Stomach (tissue), 8 donors: ENCODE measurements at regions not wholly inside any gene's neighbourhood (a gene's known extent, or its start where the extent isn't known, plus 50 kb on each side); places are given as distances from the start of the nearest gene placed in this dataset.

Source experiments
- DNase-seq, 2 donors: peaks; one replicate each; pipeline versions ENCODE4 v3.0.0 to v3.0.0-alpha.2; 2013 to 2019
- H3K27ac ChIP-seq, 5 donors: fragments of 200-600 bp in 4 of 5; sonication (generic) in 4 of 5; one replicate each; pipeline ENCODE4 v1.5.1; 2013 to 2019; ENCODE audit warnings: mild to moderate bottlenecking in 1 of 5, moderate library complexity in 1 of 5
- H3K27me3 ChIP-seq, 3 donors: fragments of 200-600 bp; sonication (generic); one replicate each; pipeline ENCODE4 v1.5.1; 2017 to 2019; ENCODE audit warnings: mixed run types in 1 of 3
- H3K36me3 ChIP-seq, 4 donors: fragments of 200-600 bp; sonication (generic); 1 replicate in 3 of 4; 2 replicates in 1 of 4; pipeline ENCODE4 v1.5.1; 2016 to 2019
- H3K4me1 ChIP-seq, 4 donors: fragments of 200-600 bp; sonication (generic); one replicate each; pipeline ENCODE4 v1.5.1; 2016 to 2019
- H3K4me3 ChIP-seq, 4 donors: fragments of 200-600 bp; sonication (generic) in 3 of 4; one replicate each; pipeline ENCODE4 v1.5.1; 2016 to 2019; ENCODE audit warnings: mild to moderate bottlenecking in 1 of 4
- H3K9me3 ChIP-seq, 4 donors: fragments of 200-600 bp; sonication (generic); one replicate each; pipeline ENCODE4 v1.5.1; 2016 to 2019
- EP300 ChIP-seq: sonication (generic); formaldehyde crosslinking; IDR thresholded peaks from one replicate; pipeline ENCODE4 v1.6.1; 2017; ENCODE audit warnings: antibody characterized with exemption
- POLR2A ChIP-seq, 4 donors: fragments of 450-650 bp; IDR thresholded peaks; one replicate each; pipeline ENCODE4 v1.6.1; 2016; ENCODE audit warnings: antibody characterized with exemption in 4 of 4, control low read depth in 2 of 4, mild to moderate bottlenecking in 1 of 4, moderate library complexity in 1 of 4
- POLR2AphosphoS5 ChIP-seq, 3 donors: sonication (generic); formaldehyde crosslinking; IDR thresholded peaks; one replicate each; pipeline ENCODE4 v1.6.1; 2016; ENCODE audit warnings: antibody characterized with exemption in 3 of 3
- WGBS, 5 donors: extraction: QIAGEN DNeasy Blood & Tissue Kit in 3 of 5; methylation state at CpG; one replicate each; pipeline versions ENCODE4 v1.1.5 to v1.1.7; 2013 to 2018; 5-methylcytosine and 5-hydroxymethylcytosine counted together
- intact Hi-C: fragments of 100-400 bp; cut with DNase I; formaldehyde crosslinking; loops from one replicate; pipeline ENCODE4 v1.15.1; 2023; ENCODE audit warnings: low total_unique reads
- TF ChIP-seq, protein P1 (sequence below), 7 experiments: fragments of 450-650 bp in 4 of 7; fragments of 200-600 bp in 3 of 7; sonication (generic) in 3 of 7; IDR thresholded peaks; one replicate each; pipeline ENCODE4 v1.5.1; 2016 to 2019; ENCODE audit warnings: antibody characterized with exemption in 7 of 7, control low read depth in 2 of 7, mild to moderate bottlenecking in 1 of 7
- donor health status: healthy with polysubstance abuse.
- donor health status: Bipolar disorder and iron deficiency.
- donor health status: healthy.

DNA sequence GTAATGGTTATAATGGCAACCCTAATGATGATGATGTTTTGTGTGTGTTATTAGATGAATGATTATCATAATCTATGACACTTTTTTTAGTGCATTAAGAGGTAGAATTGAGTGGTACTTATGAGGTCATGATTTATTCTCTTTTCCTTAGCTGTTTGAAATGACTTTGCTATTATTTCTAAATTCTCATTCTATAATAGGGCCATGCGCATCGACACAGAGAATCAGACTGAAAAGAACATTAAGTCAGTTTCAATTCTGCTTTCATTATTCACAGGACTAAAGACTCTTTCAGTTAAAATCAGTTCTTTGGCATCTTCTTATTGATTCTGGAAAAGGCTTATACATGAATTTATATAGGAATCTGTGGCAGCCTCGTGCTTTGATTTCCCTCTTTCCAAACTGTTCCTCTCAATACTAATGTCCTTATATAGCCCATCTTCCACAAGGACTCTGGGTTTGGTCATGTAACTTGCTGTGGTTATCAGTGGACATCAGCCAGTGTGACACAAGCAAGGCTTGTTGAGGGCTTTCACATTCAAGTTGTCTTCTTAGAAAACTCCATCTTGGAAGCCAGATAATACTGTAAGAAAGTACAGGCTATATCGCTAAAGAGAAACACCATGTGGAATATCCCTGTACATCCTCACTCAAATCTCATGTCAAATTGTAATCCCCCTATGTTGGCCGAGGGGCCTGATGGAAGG, 140.3 kb upstream of the CHD1 start:
- TF ChIP-seq POLR2AphosphoS5 (IDR thresholded peaks at IDR 0.05) (no peak), EP300 (no peak), POLR2A (IDR thresholded peaks at IDR 0.05) (no peak)
- TF ChIP-seq, protein P1, sequence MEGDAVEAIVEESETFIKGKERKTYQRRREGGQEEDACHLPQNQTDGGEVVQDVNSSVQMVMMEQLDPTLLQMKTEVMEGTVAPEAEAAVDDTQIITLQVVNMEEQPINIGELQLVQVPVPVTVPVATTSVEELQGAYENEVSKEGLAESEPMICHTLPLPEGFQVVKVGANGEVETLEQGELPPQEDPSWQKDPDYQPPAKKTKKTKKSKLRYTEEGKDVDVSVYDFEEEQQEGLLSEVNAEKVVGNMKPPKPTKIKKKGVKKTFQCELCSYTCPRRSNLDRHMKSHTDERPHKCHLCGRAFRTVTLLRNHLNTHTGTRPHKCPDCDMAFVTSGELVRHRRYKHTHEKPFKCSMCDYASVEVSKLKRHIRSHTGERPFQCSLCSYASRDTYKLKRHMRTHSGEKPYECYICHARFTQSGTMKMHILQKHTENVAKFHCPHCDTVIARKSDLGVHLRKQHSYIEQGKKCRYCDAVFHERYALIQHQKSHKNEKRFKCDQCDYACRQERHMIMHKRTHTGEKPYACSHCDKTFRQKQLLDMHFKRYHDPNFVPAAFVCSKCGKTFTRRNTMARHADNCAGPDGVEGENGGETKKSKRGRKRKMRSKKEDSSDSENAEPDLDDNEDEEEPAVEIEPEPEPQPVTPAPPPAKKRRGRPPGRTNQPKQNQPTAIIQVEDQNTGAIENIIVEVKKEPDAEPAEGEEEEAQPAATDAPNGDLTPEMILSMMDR (IDR thresholded peaks at IDR 0.05): no peak
- intact Hi-C loops: no loop called here
- 80 to 92% (median 90%) methylated on average over 5 of the region's 5 CpGs for WGBS, 5 donors

DNA sequence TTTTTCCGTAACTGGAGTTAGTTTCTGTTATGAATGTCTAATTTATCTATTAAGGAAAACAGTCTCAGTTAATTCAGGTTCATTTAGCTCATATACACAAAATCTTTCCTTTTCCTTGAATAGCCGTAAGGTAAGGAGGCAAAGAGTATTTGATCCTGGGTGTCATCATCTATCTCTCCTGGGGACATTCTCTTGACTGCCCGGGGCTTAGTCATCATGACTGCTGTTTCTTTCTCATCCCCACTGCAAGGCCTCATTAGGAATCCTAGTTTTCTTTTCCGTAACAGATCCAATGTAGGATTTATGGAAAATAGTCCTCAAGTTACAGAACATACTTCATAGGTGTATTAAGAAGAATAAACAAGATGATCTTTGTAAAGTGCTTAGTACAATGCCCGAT, 134.9 kb upstream of the CHD1 start:
- intact Hi-C loops: no loop called here
- H3K27me3 ChIP-seq: no peaks in the 10 kb centered on the region
- no peaks in the 10 kb centered on the region for H3K36me3 ChIP-seq
- WGBS, 5 donors: 87 to 96% (median 91%) methylated on average over 5 of the region's 5 CpGs
- no peak overlapping the region for H3K27ac ChIP-seq
- H3K9me3 ChIP-seq: no peaks in the 10 kb centered on the region
- no peak overlapping the region for H3K4me3 ChIP-seq
- peaks cover 0 to 10% (median 5%) of the 10 kb centered on the region in 4 donors for H3K4me1 ChIP-seq
- TF ChIP-seq, protein P1 (IDR thresholded peaks at IDR 0.05): no peak
- TF ChIP-seq POLR2AphosphoS5 (IDR thresholded peaks at IDR 0.05) (no peak), POLR2A (IDR thresholded peaks at IDR 0.05) (no peak), EP300 (no peak)
- no peak for DNase-seq

More for the DNA sequence above, 140.3 kb upstream of the CHD1 start:
- H3K4me1 ChIP-seq: no peaks in the 10 kb centered on the region
- no peak for DNase-seq
- peaks cover 0 to 4% (median 0%) of the 10 kb centered on the region in 4 donors for H3K9me3 ChIP-seq
- H3K4me3 ChIP-seq: no peak overlapping the region
- no peaks in the 10 kb centered on the region for H3K27me3 ChIP-seq
- no peaks in the 10 kb centered on the region for H3K36me3 ChIP-seq
- no peak overlapping the region for H3K27ac ChIP-seq

DNA sequence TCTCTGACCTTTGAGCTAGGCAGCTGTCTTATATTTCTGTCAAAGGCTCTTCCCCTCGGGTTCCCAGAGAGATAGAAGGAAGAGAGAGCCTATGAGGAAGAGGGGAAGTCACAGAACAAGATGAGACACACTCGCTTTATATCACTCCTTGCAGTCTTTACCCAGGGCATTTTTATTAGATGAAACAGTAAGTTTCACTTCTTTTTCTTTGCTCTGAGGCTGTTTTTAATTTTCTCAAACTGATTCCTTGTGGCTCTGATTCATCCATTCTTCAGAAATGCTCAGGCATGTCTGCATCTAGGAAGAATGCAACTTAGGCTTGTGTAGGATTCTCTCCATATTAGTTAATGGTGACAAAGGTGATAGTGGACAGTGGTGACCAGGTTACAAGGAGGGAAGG, 132.9 kb upstream of the CHD1 start:
- intact Hi-C loops: no loop called here
- H3K9me3 ChIP-seq: no peaks in the 10 kb centered on the region
- 27 to 47% (median 37%) methylated on average over 2 of the region's 2 CpGs for WGBS, 5 donors

DNA sequence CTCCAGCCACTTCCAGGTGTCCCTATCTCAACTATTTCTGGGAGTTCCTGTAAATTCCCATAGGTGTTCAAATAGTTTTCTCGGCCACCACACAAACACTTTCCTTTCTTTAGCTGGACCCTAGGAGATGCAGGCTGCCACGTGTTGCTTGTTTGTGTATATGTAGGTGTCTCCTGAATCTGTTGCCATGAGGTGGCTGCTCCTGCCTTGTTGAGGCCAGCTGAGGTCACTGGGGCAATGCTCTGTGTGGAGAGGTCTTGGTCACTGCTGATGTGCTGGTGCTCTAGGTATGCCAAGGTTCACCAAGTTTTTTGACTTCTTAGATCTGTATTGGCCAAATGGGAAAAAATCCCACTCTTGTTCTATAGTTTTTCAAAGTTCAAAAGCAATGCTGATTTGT, 132.5 kb upstream of the CHD1 start:
- H3K27ac ChIP-seq: no peak overlapping the region
- H3K4me1 ChIP-seq: peaks cover 0 to 10% (median 5%) of the 10 kb centered on the region in 4 donors
- DNase-seq: no peak
- no peaks in the 10 kb centered on the region for H3K9me3 ChIP-seq
- intact Hi-C loops: no loop called here
- no peaks in the 10 kb centered on the region for H3K36me3 ChIP-seq
- WGBS, 5 donors: 29 to 52% (median 43%) methylated on average over 2 of the region's 2 CpGs
- no peak overlapping the region for H3K4me3 ChIP-seq
- H3K27me3 ChIP-seq: no peaks in the 10 kb centered on the region
- TF ChIP-seq POLR2A (IDR thresholded peaks at IDR 0.05) (no peak), POLR2AphosphoS5 (IDR thresholded peaks at IDR 0.05) (no peak), EP300 (no peak)
- TF ChIP-seq, protein P1 (IDR thresholded peaks at IDR 0.05): no peak

More for the DNA sequence above, 132.9 kb upstream of the CHD1 start:
- peaks cover 0 to 10% (median 5%) of the 10 kb centered on the region in 4 donors for H3K4me1 ChIP-seq
- H3K4me3 ChIP-seq: no peak overlapping the region
- no peak for DNase-seq
- no peaks in the 10 kb centered on the region for H3K36me3 ChIP-seq
- no peak overlapping the region for H3K27ac ChIP-seq
- no peaks in the 10 kb centered on the region for H3K27me3 ChIP-seq
- TF ChIP-seq POLR2AphosphoS5 (IDR thresholded peaks at IDR 0.05) (no peak), EP300 (no peak), POLR2A (IDR thresholded peaks at IDR 0.05) (no peak)
- TF ChIP-seq, protein P1 (IDR thresholded peaks at IDR 0.05): no peak
